ENCODE measurements at regions not wholly inside any gene's neighbourhood (a gene's known extent, or its start where the extent isn't known, plus 50 kb on each side); places are given as distances from the start of the nearest gene placed in this dataset.

DNA sequence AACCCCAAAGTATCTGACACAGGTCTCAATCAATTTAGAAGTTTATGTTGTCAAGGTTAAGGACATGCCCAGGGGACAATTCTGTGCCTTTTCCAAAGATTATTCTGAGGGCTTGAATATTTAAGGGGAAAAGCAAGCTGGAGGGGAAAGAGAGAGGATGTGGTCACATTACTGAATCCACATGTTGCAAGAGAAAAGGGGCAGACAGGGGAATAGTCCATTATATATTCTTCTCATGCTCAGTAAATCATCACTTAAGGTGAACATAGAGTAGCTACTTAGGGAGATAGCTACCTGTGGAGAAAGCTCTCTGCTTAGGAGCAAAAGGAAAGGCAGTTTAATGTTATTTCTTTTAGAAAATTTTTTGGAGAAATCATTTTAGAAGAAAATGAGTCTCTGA, 751.6 kb downstream of the SI start:
- no peaks in the 10 kb centered on the region for H3F3A ChIP-seq (ENCODE audit: insufficient read depth, low read length)
- no peaks in the 10 kb centered on the region for H3K36me3 ChIP-seq (ENCODE audit: insufficient read depth, low read length)
- H3K9me2 ChIP-seq (ENCODE audit: low read depth, low read length): no peaks in the 10 kb centered on the region
- TF ChIP-seq, protein P1, sequence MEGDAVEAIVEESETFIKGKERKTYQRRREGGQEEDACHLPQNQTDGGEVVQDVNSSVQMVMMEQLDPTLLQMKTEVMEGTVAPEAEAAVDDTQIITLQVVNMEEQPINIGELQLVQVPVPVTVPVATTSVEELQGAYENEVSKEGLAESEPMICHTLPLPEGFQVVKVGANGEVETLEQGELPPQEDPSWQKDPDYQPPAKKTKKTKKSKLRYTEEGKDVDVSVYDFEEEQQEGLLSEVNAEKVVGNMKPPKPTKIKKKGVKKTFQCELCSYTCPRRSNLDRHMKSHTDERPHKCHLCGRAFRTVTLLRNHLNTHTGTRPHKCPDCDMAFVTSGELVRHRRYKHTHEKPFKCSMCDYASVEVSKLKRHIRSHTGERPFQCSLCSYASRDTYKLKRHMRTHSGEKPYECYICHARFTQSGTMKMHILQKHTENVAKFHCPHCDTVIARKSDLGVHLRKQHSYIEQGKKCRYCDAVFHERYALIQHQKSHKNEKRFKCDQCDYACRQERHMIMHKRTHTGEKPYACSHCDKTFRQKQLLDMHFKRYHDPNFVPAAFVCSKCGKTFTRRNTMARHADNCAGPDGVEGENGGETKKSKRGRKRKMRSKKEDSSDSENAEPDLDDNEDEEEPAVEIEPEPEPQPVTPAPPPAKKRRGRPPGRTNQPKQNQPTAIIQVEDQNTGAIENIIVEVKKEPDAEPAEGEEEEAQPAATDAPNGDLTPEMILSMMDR (IDR thresholded peaks at IDR 0.05; ENCODE audit: low read length): no peak
- TF ChIP-seq EZH2 (IDR thresholded peaks at IDR 0.05; ENCODE audit: borderline replicate concordance, low read length): no peak
- H3K27ac ChIP-seq (ENCODE audit: low read depth, low read length, poor library complexity, severe bottlenecking): no peak overlapping the region
- H3K79me2 ChIP-seq (ENCODE audit: insufficient read depth, low read length): no peaks in the 10 kb centered on the region
- no peak overlapping the region for H3K4me3 ChIP-seq (ENCODE audit: low read depth, low read length, poor library complexity, severe bottlenecking)
- H4K20me1 ChIP-seq (ENCODE audit: insufficient read depth, low read length): no peaks in the 10 kb centered on the region
- H2AFZ ChIP-seq (ENCODE audit: low read length): no peak overlapping the region
- H3K27me3 ChIP-seq (ENCODE audit: insufficient read depth, low read length): no peaks in the 10 kb centered on the region
- no peaks in the 10 kb centered on the region for H3K9me3 ChIP-seq (ENCODE audit: low read length)
- no peak overlapping the region for H3K4me2 ChIP-seq (ENCODE audit: low read length)
- H3K4me1 ChIP-seq (ENCODE audit: insufficient read depth, low read length, severe bottlenecking): no peaks in the 10 kb centered on the region
- H3K9ac ChIP-seq (ENCODE audit: low read length): no peak overlapping the region

DNA sequence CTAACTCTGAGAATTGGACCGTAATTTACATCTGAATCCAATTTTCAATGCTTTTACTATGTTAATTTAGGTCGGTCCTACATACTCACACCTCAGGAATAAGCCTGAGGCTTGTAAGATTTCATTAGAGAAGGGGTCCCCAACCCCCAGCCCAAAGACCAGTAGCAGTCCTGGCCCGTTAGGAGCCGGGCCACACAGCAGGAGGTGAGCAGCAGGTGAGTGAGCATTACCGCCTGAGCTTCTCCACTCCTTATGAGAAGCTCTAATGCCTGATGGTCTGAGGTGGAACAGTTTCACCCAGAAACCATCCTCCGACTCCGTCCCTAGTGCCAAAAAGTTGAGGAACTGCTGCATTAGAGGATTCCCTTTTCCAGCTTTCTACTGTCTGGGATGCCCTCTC, 757.3 kb downstream of the SI start:
- H3K9ac ChIP-seq (ENCODE audit: low read length): no peak overlapping the region
- H4K20me1 ChIP-seq (ENCODE audit: insufficient read depth, low read length): no peaks in the 10 kb centered on the region
- no peaks in the 10 kb centered on the region for H3K79me2 ChIP-seq (ENCODE audit: insufficient read depth, low read length)
- TF ChIP-seq EZH2 (IDR thresholded peaks at IDR 0.05; ENCODE audit: borderline replicate concordance, low read length): no peak
- TF ChIP-seq, protein P1 (IDR thresholded peaks at IDR 0.05; ENCODE audit: low read length): no peak
- no peak overlapping the region for H3K4me2 ChIP-seq (ENCODE audit: low read length)
- no peaks in the 10 kb centered on the region for H3K27me3 ChIP-seq (ENCODE audit: insufficient read depth, low read length)
- H3K9me2 ChIP-seq (ENCODE audit: low read depth, low read length): no peaks in the 10 kb centered on the region
- H3K27ac ChIP-seq (ENCODE audit: low read depth, low read length, poor library complexity, severe bottlenecking): no peak overlapping the region
- no peaks in the 10 kb centered on the region for H3K4me1 ChIP-seq (ENCODE audit: insufficient read depth, low read length, severe bottlenecking)
- no peaks in the 10 kb centered on the region for H3F3A ChIP-seq (ENCODE audit: insufficient read depth, low read length)
- no peaks in the 10 kb centered on the region for H3K36me3 ChIP-seq (ENCODE audit: insufficient read depth, low read length)
- no peak overlapping the region for H3K4me3 ChIP-seq (ENCODE audit: low read depth, low read length, poor library complexity, severe bottlenecking)
- H3K9me3 ChIP-seq (ENCODE audit: low read length): no peaks in the 10 kb centered on the region
- no peak overlapping the region for H2AFZ ChIP-seq (ENCODE audit: low read length)

DNA sequence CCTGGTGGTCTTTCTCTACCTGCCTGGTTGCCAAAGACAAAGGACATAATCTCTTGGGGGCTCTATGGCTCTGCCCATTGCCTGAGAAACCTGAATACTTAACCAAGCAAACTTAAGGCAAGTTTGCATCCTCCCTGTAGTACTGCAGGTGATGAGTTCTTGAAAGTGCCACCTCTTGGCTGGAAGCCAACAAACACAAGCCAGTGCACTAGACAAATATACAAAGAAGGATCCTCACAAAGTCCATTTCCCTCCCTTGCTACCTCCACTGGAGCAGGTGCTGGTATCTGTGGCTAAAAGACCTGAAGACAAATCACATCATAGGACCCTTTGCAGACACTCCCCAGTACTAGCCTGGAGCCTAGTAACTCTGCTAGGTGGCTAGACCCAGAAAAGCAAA, 772.3 kb downstream of the SI start:
- H3K4me2 ChIP-seq (ENCODE audit: low read length): no peak overlapping the region
- no peak overlapping the region for H2AFZ ChIP-seq (ENCODE audit: low read length)
- H3F3A ChIP-seq (ENCODE audit: insufficient read depth, low read length): no peaks in the 10 kb centered on the region
- no peak for TF ChIP-seq EZH2 (IDR thresholded peaks at IDR 0.05; ENCODE audit: borderline replicate concordance, low read length)
- TF ChIP-seq, protein P1 (IDR thresholded peaks at IDR 0.05; ENCODE audit: low read length): no peak
- no peaks in the 10 kb centered on the region for H4K20me1 ChIP-seq (ENCODE audit: insufficient read depth, low read length)
- no peak overlapping the region for H3K4me3 ChIP-seq (ENCODE audit: low read depth, low read length, poor library complexity, severe bottlenecking)
- no peak overlapping the region for H3K9ac ChIP-seq (ENCODE audit: low read length)
- no peaks in the 10 kb centered on the region for H3K9me3 ChIP-seq (ENCODE audit: low read length)
- H3K36me3 ChIP-seq (ENCODE audit: insufficient read depth, low read length): no peaks in the 10 kb centered on the region
- H3K4me1 ChIP-seq (ENCODE audit: insufficient read depth, low read length, severe bottlenecking): no peaks in the 10 kb centered on the region
- no peaks in the 10 kb centered on the region for H3K79me2 ChIP-seq (ENCODE audit: insufficient read depth, low read length)
- no peaks in the 10 kb centered on the region for H3K27me3 ChIP-seq (ENCODE audit: insufficient read depth, low read length)
- no peaks in the 10 kb centered on the region for H3K9me2 ChIP-seq (ENCODE audit: low read depth, low read length)
- no peak overlapping the region for H3K27ac ChIP-seq (ENCODE audit: low read depth, low read length, poor library complexity, severe bottlenecking)
